Retinal pigment epithelial cell (primary cell): ENCODE measurements at regions not wholly inside any gene's neighbourhood (a gene's known extent, or its start where the extent isn't known, plus 50 kb on each side); places are given as distances from the start of the nearest gene placed in this dataset.

Source experiments
- DNase-seq: peaks from one replicate; pipeline ENCODE4 v3.0.0-alpha.2; 2010; ENCODE audit warnings: low read depth
- H3K4me3 ChIP-seq: 2 replicates; pipeline ENCODE4 v1.5.1; 2011; ENCODE audit warnings: mild to moderate bottlenecking, low read length, control low read depth, moderate library complexity
- TF ChIP-seq, protein P1 (sequence below): conservative IDR thresholded peaks from 2 replicates; pipeline ENCODE4 v1.5.1; 2011; ENCODE audit warnings: low read depth, low read length, control low read depth, inconsistent platforms

GRCh38 chr2:67627456-67628207, 230.5 kb downstream of the ETAA1 start:
- no peak for DNase-seq
- no peak overlapping the region for H3K4me3 ChIP-seq
- TF ChIP-seq, protein P1, sequence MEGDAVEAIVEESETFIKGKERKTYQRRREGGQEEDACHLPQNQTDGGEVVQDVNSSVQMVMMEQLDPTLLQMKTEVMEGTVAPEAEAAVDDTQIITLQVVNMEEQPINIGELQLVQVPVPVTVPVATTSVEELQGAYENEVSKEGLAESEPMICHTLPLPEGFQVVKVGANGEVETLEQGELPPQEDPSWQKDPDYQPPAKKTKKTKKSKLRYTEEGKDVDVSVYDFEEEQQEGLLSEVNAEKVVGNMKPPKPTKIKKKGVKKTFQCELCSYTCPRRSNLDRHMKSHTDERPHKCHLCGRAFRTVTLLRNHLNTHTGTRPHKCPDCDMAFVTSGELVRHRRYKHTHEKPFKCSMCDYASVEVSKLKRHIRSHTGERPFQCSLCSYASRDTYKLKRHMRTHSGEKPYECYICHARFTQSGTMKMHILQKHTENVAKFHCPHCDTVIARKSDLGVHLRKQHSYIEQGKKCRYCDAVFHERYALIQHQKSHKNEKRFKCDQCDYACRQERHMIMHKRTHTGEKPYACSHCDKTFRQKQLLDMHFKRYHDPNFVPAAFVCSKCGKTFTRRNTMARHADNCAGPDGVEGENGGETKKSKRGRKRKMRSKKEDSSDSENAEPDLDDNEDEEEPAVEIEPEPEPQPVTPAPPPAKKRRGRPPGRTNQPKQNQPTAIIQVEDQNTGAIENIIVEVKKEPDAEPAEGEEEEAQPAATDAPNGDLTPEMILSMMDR = no peak

GRCh38 chr2:67628892-67629291, 231.8 kb downstream of the ETAA1 start:
- no peak overlapping the region for H3K4me3 ChIP-seq
- TF ChIP-seq, protein P1 = no peak
- DNase-seq = no peak

GRCh38 chr2:67631483-67631882, 234.3 kb downstream of the ETAA1 start:
- H3K4me3 ChIP-seq = no peak overlapping the region
- TF ChIP-seq, protein P1 = no peak
- no peak for DNase-seq

DNA sequence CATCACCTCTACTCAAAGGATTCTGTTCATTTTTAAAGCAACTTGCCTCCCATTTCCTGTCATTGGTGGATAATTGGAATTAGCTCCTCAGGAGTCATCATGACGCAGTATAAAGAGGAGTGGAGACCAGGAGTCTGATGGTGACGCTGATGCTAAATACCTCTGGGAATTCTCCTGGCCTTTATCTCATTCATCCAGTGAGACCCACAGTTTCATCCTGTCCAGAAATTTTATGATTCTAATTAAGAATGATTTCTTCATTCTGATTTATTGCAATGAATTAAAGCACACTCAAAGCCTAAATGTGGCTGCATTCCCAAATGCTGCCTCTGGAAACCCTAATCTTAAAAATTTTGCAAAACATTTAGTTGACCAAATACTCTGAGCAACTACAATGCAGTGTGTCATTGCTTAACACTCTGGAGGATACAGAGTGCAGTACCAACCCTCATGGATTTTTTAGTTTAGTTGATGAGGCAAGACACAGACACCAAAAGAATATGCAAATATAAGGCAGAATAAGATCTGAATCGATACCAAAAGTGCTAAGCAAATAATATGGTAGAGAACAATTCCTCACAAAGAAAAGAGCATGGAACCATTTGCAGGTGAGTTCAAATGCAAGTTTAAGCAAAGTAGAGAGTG, 236.2 kb downstream of the ETAA1 start:
- no peak overlapping the region for H3K4me3 ChIP-seq
- TF ChIP-seq, protein P1 = no peak
- DNase-seq = no peak

GRCh38 chr2:67638146-67638545, 241.0 kb downstream of the ETAA1 start:
- H3K4me3 ChIP-seq = no peak overlapping the region
- TF ChIP-seq, protein P1 = no peak
- no peak for DNase-seq

- no peak overlapping the region for H3K4me3 ChIP-seq
- no peak for DNase-seq
- TF ChIP-seq, protein P1 = no peak
Observed at GRCh38 chr2:67641312-67642045, 244.3 kb downstream of the ETAA1 start.

GRCh38 chr2:67642046-67642382, 244.9 kb downstream of the ETAA1 start:
- no peak for DNase-seq
- TF ChIP-seq, protein P1 = no peak
- H3K4me3 ChIP-seq = no peak overlapping the region
